ENCODE measurements at regions not wholly inside any gene's neighbourhood (a gene's known extent, or its start where the extent isn't known, plus 50 kb on each side); places are given as distances from the start of the nearest gene placed in this dataset.

- Histone ChIP-seq H3K4me3 (replicated peaks in 1 of 3; ENCODE audit: low read depth in 2 of 3, low read length in 3 of 3) (no peak overlapping the region), H2AFZ (ENCODE audit: insufficient read depth, low read depth, low read length, poor library complexity, severe bottlenecking) (no peak overlapping the region), H3K79me2 (ENCODE audit: insufficient read depth, low read length) (no peaks in the 10 kb centered on the region), H3K4me2 (replicated peaks; ENCODE audit: extremely low read depth, low read length, poor library complexity, severe bottlenecking) (no peak overlapping the region), H4K20me1 (ENCODE audit: insufficient read depth, low read length) (no peaks in the 10 kb centered on the region), H3K27me3 (ENCODE audit: control insufficient read depth in 2 of 2, insufficient read depth in 2 of 2, low read length in 2 of 2) (no peaks in the 10 kb centered on the region), H3K36me3 (replicated peaks in 1 of 2; ENCODE audit: control insufficient read depth in 1 of 2, insufficient read depth in 2 of 2, low read length in 2 of 2) (no peaks in the 10 kb centered on the region), H3K4me1 (ENCODE audit: control insufficient read depth in 1 of 2, insufficient read depth in 2 of 2, low read length in 2 of 2) (no peaks in the 10 kb centered on the region), H3K9me3 (replicated peaks in 1 of 2; ENCODE audit: control insufficient read depth in 1 of 2, insufficient read depth in 1 of 2, low read length in 2 of 2) (no peaks in the 10 kb centered on the region), H3K27ac (ENCODE audit: low read depth in 1 of 2, low read length in 2 of 2) (no peak overlapping the region), H3K9ac (ENCODE audit: insufficient read depth, low read length, poor library complexity, severe bottlenecking) (no peak overlapping the region)
- Mint-ChIP-seq H3K36me3 (no peaks in the 10 kb centered on the region), H3K27ac (no peak overlapping the region), H3K27me3 (ENCODE audit: low read depth in 3 of 3) (peaks cover 2 to 5% (median 2%) of the 10 kb centered on the region in 3 donors), H3K4me3 (no peak overlapping the region), H3K4me1 (no peaks in the 10 kb centered on the region), H3K9me3 (peaks cover 0 to 5% (median 0%) of the 10 kb centered on the region in 7 donors)
- intact Hi-C loops (cut with micrococcal nuclease): no loop called here
- whole genome bisulfite sequencing (ENCODE audit: insufficient coverage): no CpG with 5 or more reads among the region's 6 CpGs
- no peak for DNase-seq
- TF ChIP-seq CTCF (IDR thresholded peaks at IDR 0.05): no peak
These were observed 357.3 kb downstream of the ZNF536 start for GRCh38 chr19:30729451-30729850.

- H3K4me3 Mint-ChIP-seq: no peak overlapping the region
- TF ChIP-seq CTCF (IDR thresholded peaks at IDR 0.05): no peak
- H2AFZ ChIP-seq (ENCODE audit: insufficient read depth, low read depth, low read length, poor library complexity, severe bottlenecking): no peak overlapping the region
- H3K9me3 ChIP-seq (replicated peaks in 1 of 2; ENCODE audit: control insufficient read depth in 1 of 2, insufficient read depth in 1 of 2, low read length in 2 of 2): no peaks in the 10 kb centered on the region
- H3K4me2 ChIP-seq (replicated peaks; ENCODE audit: extremely low read depth, low read length, poor library complexity, severe bottlenecking): no peak overlapping the region
- no peaks in the 10 kb centered on the region for H3K36me3 Mint-ChIP-seq
- DNase-seq: no peak
- no peaks in the 10 kb centered on the region for H3K36me3 ChIP-seq (replicated peaks in 1 of 2; ENCODE audit: control insufficient read depth in 1 of 2, insufficient read depth in 2 of 2, low read length in 2 of 2)
- no CpG with 5 or more reads among the region's 9 CpGs for WGBS (ENCODE audit: insufficient coverage)
- H3K9me3 Mint-ChIP-seq: peaks cover 0 to 2% (median 0%) of the 10 kb centered on the region in 7 donors
- H3K27ac ChIP-seq (ENCODE audit: low read depth in 1 of 2, low read length in 2 of 2): no peak overlapping the region
- peaks cover 14% of the 10 kb centered on the region for H3K4me1 Mint-ChIP-seq
- no peaks in the 10 kb centered on the region for H3K79me2 ChIP-seq (ENCODE audit: insufficient read depth, low read length)
- H3K4me3 ChIP-seq (replicated peaks in 1 of 3; ENCODE audit: low read depth in 2 of 3, low read length in 3 of 3): no peak overlapping the region
- H3K27me3 ChIP-seq (ENCODE audit: control insufficient read depth in 2 of 2, insufficient read depth in 2 of 2, low read length in 2 of 2): no peaks in the 10 kb centered on the region
- H3K4me1 ChIP-seq (ENCODE audit: control insufficient read depth in 1 of 2, insufficient read depth in 2 of 2, low read length in 2 of 2): peaks cover 6 to 16% of the 10 kb centered on the region in 2 donors
- peak overlapping the region in 1 of 7 donors; percentile 16 for H3K27ac Mint-ChIP-seq
- H3K9ac ChIP-seq (ENCODE audit: insufficient read depth, low read length, poor library complexity, severe bottlenecking): no peak overlapping the region
- intact Hi-C loops (cut with micrococcal nuclease): no loop called here
- H4K20me1 ChIP-seq (ENCODE audit: insufficient read depth, low read length): no peaks in the 10 kb centered on the region
- H3K27me3 Mint-ChIP-seq (ENCODE audit: low read depth in 3 of 3): peaks cover 2 to 18% (median 11%) of the 10 kb centered on the region in 3 donors
These were observed 350.6 kb downstream of the ZNF536 start for GRCh38 chr19:30722761-30723160.
